ENCODE measurements at regions not wholly inside any gene's neighbourhood (a gene's known extent, or its start where the extent isn't known, plus 50 kb on each side); places are given as distances from the start of the nearest gene placed in this dataset.

- Histone ChIP-seq H3K27ac (no peak overlapping the region), H3K9me3 (ENCODE audit: control insufficient read depth, low read length) (no peaks in the 10 kb centered on the region), H3K4me2 (ENCODE audit: low read length) (no peak overlapping the region), H3K27me3 (ENCODE audit: control insufficient read depth, insufficient read depth, low read length) (no peaks in the 10 kb centered on the region), H3K9ac (no peak overlapping the region), H3K4me3 (ENCODE audit: low read depth, low read length) (no peak overlapping the region), H3K4me1 (no peaks in the 10 kb centered on the region), H2AFZ (no peak overlapping the region), H3K36me3 (ENCODE audit: control insufficient read depth, insufficient read depth, low read length) (no peaks in the 10 kb centered on the region), H3K79me2 (no peaks in the 10 kb centered on the region)
- no peak for TF ChIP-seq CTCF (IDR thresholded peaks at IDR 0.05)
These were observed 88.1 kb upstream of the BCL6 start for GRCh38 chr3:187833375-187833774.

- Histone ChIP-seq H3K9ac (no peak overlapping the region), H3K4me1 (no peaks in the 10 kb centered on the region), H3K4me2 (ENCODE audit: low read length) (no peak overlapping the region), H3K4me3 (ENCODE audit: low read depth, low read length) (no peak overlapping the region), H3K9me3 (ENCODE audit: control insufficient read depth, low read length) (no peaks in the 10 kb centered on the region), H3K27me3 (ENCODE audit: control insufficient read depth, insufficient read depth, low read length) (no peaks in the 10 kb centered on the region), H3K36me3 (ENCODE audit: control insufficient read depth, insufficient read depth, low read length) (no peaks in the 10 kb centered on the region), H3K79me2 (no peaks in the 10 kb centered on the region), H3K27ac (no peak overlapping the region), H2AFZ (no peak overlapping the region)
- TF ChIP-seq CTCF (IDR thresholded peaks at IDR 0.05): no peak
These were observed 88.7 kb upstream of the BCL6 start for GRCh38 chr3:187833799-187834578.

DNA sequence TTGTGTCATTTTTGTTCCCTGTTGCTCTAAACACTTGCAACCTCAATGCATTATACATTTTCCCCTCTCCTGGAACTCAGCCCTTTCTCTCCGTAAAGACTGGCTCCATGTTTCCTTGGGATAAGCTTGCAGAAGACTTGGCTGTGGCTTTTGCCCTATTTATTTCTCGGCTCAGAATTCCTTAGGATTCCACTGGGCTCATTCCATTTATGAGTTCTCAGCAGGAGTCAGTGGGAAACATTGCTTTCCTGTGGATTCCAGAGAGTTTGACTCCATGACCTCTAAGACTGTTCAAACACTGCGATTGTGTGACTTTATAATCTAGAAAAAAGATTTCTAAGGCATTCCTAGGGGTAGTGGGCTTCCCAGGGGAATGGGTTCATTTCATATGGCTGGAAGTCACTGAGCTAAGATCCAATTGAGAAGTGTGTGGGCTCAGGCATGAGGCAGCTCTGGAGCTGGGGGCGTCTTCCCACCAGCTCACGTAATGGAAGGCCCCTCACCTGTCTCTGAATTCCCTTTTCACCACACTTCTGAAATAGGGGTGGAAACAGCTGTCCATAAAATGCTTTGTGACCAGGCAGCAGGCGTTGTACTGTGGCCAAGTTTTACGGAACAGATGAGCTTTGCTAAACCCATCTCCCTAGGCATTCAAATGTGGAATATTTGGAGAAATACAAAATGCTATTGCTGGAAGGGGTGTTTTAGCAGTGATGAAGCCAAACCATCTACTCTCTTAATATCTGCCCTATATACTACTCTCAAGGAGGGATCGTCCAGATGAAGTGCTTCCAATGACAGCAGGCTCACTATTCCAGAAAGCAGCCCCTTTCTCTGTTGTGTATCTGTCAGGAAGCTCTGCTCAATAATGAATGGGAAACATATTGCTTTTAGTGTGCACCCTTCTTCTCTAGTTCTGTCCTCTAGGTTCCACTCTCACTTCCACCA lies 91.8 kb upstream of the BCL6 start:
- Histone ChIP-seq H3K4me1 (no peaks in the 10 kb centered on the region), H3K9me3 (ENCODE audit: control insufficient read depth, low read length) (no peaks in the 10 kb centered on the region), H3K79me2 (no peaks in the 10 kb centered on the region), H2AFZ (no peak overlapping the region), H3K27ac (no peak overlapping the region), H3K9ac (no peak overlapping the region), H3K4me2 (ENCODE audit: low read length) (no peak overlapping the region), H3K4me3 (ENCODE audit: low read depth, low read length) (no peak overlapping the region), H3K27me3 (ENCODE audit: control insufficient read depth, insufficient read depth, low read length) (no peaks in the 10 kb centered on the region), H3K36me3 (ENCODE audit: control insufficient read depth, insufficient read depth, low read length) (no peaks in the 10 kb centered on the region)
- no peak for TF ChIP-seq CTCF (IDR thresholded peaks at IDR 0.05)

- no peak for TF ChIP-seq CTCF (IDR thresholded peaks at IDR 0.05)
- H3K9me3 ChIP-seq (ENCODE audit: control insufficient read depth, low read length): no peaks in the 10 kb centered on the region
- no peaks in the 10 kb centered on the region for H3K79me2 ChIP-seq
- no peak overlapping the region for H3K27ac ChIP-seq
- no peak overlapping the region for H2AFZ ChIP-seq
- no peaks in the 10 kb centered on the region for H3K36me3 ChIP-seq (ENCODE audit: control insufficient read depth, insufficient read depth, low read length)
- no peak overlapping the region for H3K4me2 ChIP-seq (ENCODE audit: low read length)
- H3K9ac ChIP-seq: no peak overlapping the region
- H3K27me3 ChIP-seq (ENCODE audit: control insufficient read depth, insufficient read depth, low read length): no peaks in the 10 kb centered on the region
- no peaks in the 10 kb centered on the region for H3K4me1 ChIP-seq
- no peak overlapping the region for H3K4me3 ChIP-seq (ENCODE audit: low read depth, low read length)
These were observed 92.8 kb upstream of the BCL6 start for GRCh38 chr3:187838016-187838540.
